Mucosa of descending colon (tissue), 3 donors: ENCODE measurements at regions not wholly inside any gene's neighbourhood (a gene's known extent, or its start where the extent isn't known, plus 50 kb on each side); places are given as distances from the start of the nearest gene placed in this dataset.
"Not testable (repeated sequence)": the region's sequence is repeated elsewhere in the genome, so short reads cannot be mapped to it uniquely, and the experiment has no call there.

Experiments
- ATAC-seq: fragments of 200-7000 bp; cut with Tn5 transposase; one replicate; pipeline ENCODE4 v1.9.1; 2020; ENCODE audit warnings: mild to moderate bottlenecking, moderate library complexity
- DNase-seq, 3 donors: peaks; one replicate each; pipeline ENCODE4 v3.0.0-alpha.2; 2020
- H3K36me3 ChIP-seq: fragments of 200-600 bp; one replicate; pipeline ENCODE4 v1.8.0; 2021; ENCODE audit warnings: low read depth, mild to moderate bottlenecking
- H3K4me1 ChIP-seq: fragments of 200-600 bp; one replicate; pipeline ENCODE4 v1.8.0; 2021; ENCODE audit warnings: low read depth, mild to moderate bottlenecking
- H3K4me3 ChIP-seq: fragments of 200-600 bp; one replicate; pipeline ENCODE4 v1.8.0; 2021; ENCODE audit warnings: mild to moderate bottlenecking
- H3K9me3 ChIP-seq: fragments of 200-600 bp; one replicate; pipeline ENCODE4 v1.8.0; 2021; ENCODE audit warnings: mild to moderate bottlenecking
- intact Hi-C, 2 donors: fragments of 100-400 bp; cut with DNase I in 1 of 2; cut with micrococcal nuclease in 1 of 2; formaldehyde crosslinking; loops; one replicate each; pipeline versions ENCODE4 v1.11.0 to v1.11.1; 2022; cut with DNase I, micrococcal nuclease
- TF ChIP-seq, protein P1 (sequence below): fragments of 200-600 bp; IDR thresholded peaks from one replicate; pipeline ENCODE4 v1.8.0; 2022; ENCODE audit warnings: antibody characterized with exemption, mild to moderate bottlenecking
- donor health status: DM: no; HTN: no; CAD: no; lungs with moderate emphysema.
- donor health status: DM: no; HTN: no; CAD: no.
- donor health status: DM: no; HTN: yes; CAD: no.

DNA sequence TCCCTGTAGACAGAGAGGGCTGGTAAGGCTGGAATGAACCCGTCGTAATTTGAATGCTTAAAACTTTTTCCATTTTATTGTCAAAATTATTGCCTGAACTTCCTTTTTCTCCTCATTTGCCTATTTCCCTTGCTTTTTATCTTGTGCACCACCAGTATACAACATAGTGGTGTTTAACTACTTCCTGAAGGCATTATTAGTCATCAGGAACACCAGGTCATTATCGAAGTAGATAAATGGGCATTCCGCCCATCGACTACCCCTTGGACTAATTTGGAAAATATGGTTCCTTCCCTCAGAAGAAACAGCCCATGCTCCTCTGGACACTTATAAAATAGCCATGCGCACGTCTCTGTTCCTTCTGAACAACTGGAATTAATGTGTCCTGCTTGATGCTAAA is 232.1 kb downstream of the TM9SF2 start:
- no peak for DNase-seq
- TF ChIP-seq, protein P1, sequence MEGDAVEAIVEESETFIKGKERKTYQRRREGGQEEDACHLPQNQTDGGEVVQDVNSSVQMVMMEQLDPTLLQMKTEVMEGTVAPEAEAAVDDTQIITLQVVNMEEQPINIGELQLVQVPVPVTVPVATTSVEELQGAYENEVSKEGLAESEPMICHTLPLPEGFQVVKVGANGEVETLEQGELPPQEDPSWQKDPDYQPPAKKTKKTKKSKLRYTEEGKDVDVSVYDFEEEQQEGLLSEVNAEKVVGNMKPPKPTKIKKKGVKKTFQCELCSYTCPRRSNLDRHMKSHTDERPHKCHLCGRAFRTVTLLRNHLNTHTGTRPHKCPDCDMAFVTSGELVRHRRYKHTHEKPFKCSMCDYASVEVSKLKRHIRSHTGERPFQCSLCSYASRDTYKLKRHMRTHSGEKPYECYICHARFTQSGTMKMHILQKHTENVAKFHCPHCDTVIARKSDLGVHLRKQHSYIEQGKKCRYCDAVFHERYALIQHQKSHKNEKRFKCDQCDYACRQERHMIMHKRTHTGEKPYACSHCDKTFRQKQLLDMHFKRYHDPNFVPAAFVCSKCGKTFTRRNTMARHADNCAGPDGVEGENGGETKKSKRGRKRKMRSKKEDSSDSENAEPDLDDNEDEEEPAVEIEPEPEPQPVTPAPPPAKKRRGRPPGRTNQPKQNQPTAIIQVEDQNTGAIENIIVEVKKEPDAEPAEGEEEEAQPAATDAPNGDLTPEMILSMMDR = no peak
- no peak for ATAC-seq
- Histone ChIP-seq H3K4me1 (no peaks in the 10 kb centered on the region), H3K4me3 (no peak overlapping the region), H3K36me3 (no peaks in the 10 kb centered on the region), H3K9me3 (no peaks in the 10 kb centered on the region)
- intact Hi-C loops = no loop called here

GRCh38 chr13:99731747-99732146 is 230.5 kb downstream of the TM9SF2 start:
- Histone ChIP-seq H3K36me3 (no peaks in the 10 kb centered on the region), H3K4me3 (no peak overlapping the region), H3K9me3 (no peaks in the 10 kb centered on the region), H3K4me1 (no peaks in the 10 kb centered on the region)
- TF ChIP-seq, protein P1 = no peak
- ATAC-seq (no peak), DNase-seq (no peak)
- intact Hi-C loops = no loop called here

GRCh38 chr13:99730403-99730802 is 229.1 kb downstream of the TM9SF2 start:
- no peaks in the 10 kb centered on the region for H3K9me3 ChIP-seq
- TF ChIP-seq, protein P1 = no peak

DNA sequence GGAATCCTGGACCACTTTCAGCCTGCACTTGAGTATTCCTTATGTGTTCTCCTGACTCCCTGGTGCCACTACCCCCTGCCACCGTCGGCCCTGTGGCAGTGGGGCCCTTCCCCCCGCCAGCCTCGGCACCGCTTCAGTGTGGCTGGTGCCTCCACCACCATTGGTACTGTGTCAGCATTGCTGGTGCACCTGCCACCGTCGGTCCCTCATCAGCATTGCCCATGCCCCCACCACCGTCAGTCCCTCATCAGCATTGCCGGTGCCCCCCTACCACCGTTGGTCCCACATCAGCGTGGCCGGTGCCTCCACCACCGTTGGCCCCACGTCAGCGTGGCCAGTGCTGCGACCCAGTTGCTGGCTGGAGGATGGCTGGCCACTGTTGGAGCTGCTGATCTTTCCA is 228.5 kb downstream of the TM9SF2 start:
- TF ChIP-seq, protein P1 = no peak
- no peaks in the 10 kb centered on the region for H3K4me1 ChIP-seq
- H3K4me3 ChIP-seq = no peak overlapping the region
- H3K36me3 ChIP-seq = no peaks in the 10 kb centered on the region
- DNase-seq (no peak), ATAC-seq (no peak)
- H3K9me3 ChIP-seq = no peaks in the 10 kb centered on the region
- intact Hi-C loops = no loop called here

More at GRCh38 chr13:99730403-99730802, 229.1 kb downstream of the TM9SF2 start:
- intact Hi-C loops = no loop called here
- DNase-seq (no peak), ATAC-seq (no peak)
- no peaks in the 10 kb centered on the region for H3K4me1 ChIP-seq
- H3K36me3 ChIP-seq = no peaks in the 10 kb centered on the region
- no peak overlapping the region for H3K4me3 ChIP-seq

GRCh38 chr13:99727651-99728050 is 226.4 kb downstream of the TM9SF2 start:
- not testable (repeated sequence) for DNase-seq, ATAC-seq, H3K9me3 ChIP-seq

GRCh38 chr13:99726282-99726894 is 225.1 kb downstream of the TM9SF2 start:
- Histone ChIP-seq H3K9me3 (no peaks in the 10 kb centered on the region), H3K36me3 (no peaks in the 10 kb centered on the region), H3K4me1 (no peaks in the 10 kb centered on the region), H3K4me3 (no peak overlapping the region)
- intact Hi-C loops = no loop called here
- DNase-seq (no peak), ATAC-seq (no peak)
- TF ChIP-seq, protein P1 = no peak

More at GRCh38 chr13:99727651-99728050, 226.4 kb downstream of the TM9SF2 start:
- intact Hi-C loops, H3K36me3 ChIP-seq, H3K4me3 ChIP-seq, H3K4me1 ChIP-seq: not testable (repeated sequence)
